ENCODE measurements at regions not wholly inside any gene's neighbourhood (a gene's known extent, or its start where the extent isn't known, plus 50 kb on each side); places are given as distances from the start of the nearest gene placed in this dataset.

GRCh38 chr7:21327422-21328409 lies 100.2 kb upstream of the SP4 start:
- TF ChIP-seq E2F1 (CRISPR knock-in tag; IDR thresholded peaks at IDR 0.05) (no peak), NFYB (CRISPR knock-in tag; conservative IDR thresholded peaks at IDR 0.05; ENCODE audit: low read depth) (no peak), CTCF (IDR thresholded peaks at IDR 0.05) (no peak), USF2 (CRISPR knock-in tag; IDR thresholded peaks at IDR 0.05) (no peak), FOXK1 (CRISPR knock-in tag; IDR thresholded peaks at IDR 0.05) (no peak), ATF2 (CRISPR knock-in tag; IDR thresholded peaks at IDR 0.05; ENCODE audit: borderline replicate concordance, low read depth) (no peak), USF1 (CRISPR knock-in tag; IDR thresholded peaks at IDR 0.05) (no peak)
